ENCODE measurements at regions not wholly inside any gene's neighbourhood (a gene's known extent, or its start where the extent isn't known, plus 50 kb on each side); places are given as distances from the start of the nearest gene placed in this dataset.
A peak's percentile ranks its signal among the peaks of the same experiment; 100 is the strongest.
"Not testable (repeated sequence)": the region's sequence is repeated elsewhere in the genome, so short reads cannot be mapped to it uniquely, and the experiment has no call there.

DNA sequence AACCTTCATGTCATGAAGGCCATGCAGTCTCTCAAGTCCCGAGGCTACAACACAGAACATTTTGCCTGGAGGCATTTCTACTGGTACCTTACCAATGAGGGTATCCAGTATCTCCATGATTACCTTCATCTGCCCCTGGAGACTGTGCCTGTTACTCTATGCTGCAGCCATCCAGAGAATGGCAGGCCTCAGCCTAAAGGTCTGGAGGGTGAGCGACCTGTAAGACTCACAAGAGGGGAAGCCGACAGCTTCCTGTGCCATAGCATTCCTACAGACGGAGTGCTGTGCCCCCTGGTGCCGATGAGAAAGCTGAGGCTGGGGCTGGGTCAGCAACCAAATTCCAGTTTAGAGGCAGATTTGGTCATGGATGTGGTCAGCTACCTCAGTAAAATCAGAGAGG, 51.3 kb upstream of the CADPS start:
- Histone ChIP-seq H3K9me3 (no peaks in the 10 kb centered on the region), H3K36me3 (no peaks in the 10 kb centered on the region), H3K4me3 (no peak overlapping the region), H3K27me3 (no peaks in the 10 kb centered on the region)
- DNase-seq = no peak

GRCh38 chr3:62928256-62928655, 53.0 kb upstream of the CADPS start:
- Histone ChIP-seq H3K4me3 (no peak overlapping the region), H3K27me3 (no peaks in the 10 kb centered on the region), H3K9me3 (no peaks in the 10 kb centered on the region), H3K36me3 (no peaks in the 10 kb centered on the region)
- DNase-seq = no peak

DNA sequence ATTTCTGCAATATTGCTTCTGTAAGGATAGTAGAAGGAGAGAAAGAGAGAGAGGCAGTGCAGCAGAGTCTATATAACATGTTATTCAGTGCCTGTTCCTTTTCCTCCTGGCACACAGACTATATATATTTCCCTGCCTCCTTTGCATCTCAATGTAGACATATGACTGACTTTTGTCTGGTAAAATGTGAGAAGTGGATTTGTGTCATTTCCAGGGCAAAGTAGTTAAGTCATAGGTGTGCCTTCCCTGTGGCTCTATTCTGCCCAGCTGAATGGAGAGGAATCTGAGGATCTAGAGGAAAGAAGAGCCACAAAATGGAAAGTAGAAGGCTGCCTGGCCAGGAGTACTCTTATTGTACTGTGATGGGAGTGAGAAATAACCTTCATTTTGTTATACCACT, 54.6 kb upstream of the CADPS start:
- no peaks in the 10 kb centered on the region for H3K9me3 ChIP-seq
- no peak overlapping the region for H3K4me3 ChIP-seq
- no peaks in the 10 kb centered on the region for H3K27me3 ChIP-seq
- no peaks in the 10 kb centered on the region for H3K36me3 ChIP-seq
- DNase-seq = no peak

DNA sequence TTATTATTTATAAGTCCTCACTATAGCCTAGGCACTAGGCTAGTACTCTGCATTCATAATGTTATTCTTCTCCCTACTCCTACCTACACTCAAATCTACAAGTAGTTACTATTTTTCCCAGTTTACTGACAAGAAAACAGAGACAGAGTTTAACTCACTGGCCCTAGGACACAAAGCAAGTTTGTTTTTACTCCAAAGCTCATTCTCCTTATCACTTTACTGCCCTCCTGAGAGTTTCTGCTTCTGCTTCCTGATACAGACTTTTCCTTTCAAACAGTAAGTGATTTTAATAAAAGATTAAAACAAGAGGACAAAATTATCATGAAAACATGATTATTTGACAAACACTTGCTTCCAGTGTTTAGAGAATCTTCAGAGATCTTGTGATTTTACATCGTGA, 60.6 kb upstream of the CADPS start:
- H3K27me3 ChIP-seq = no peaks in the 10 kb centered on the region
- H3K4me3 ChIP-seq = no peak overlapping the region
- no peak for DNase-seq
- no peaks in the 10 kb centered on the region for H3K9me3 ChIP-seq
- H3K36me3 ChIP-seq = no peaks in the 10 kb centered on the region

- no peak overlapping the region for H3K4me3 ChIP-seq
- H3K36me3 ChIP-seq = no peaks in the 10 kb centered on the region
- H3K9me3 ChIP-seq = no peaks in the 10 kb centered on the region
- no peak for DNase-seq
- H3K27me3 ChIP-seq = no peaks in the 10 kb centered on the region
Observed at GRCh38 chr3:62936626-62937254, 61.5 kb upstream of the CADPS start.

GRCh38 chr3:62938583-62938982, 63.4 kb upstream of the CADPS start:
- Histone ChIP-seq H3K36me3 (no peaks in the 10 kb centered on the region), H3K9me3 (no peaks in the 10 kb centered on the region), H3K27me3 (no peaks in the 10 kb centered on the region), H3K4me3 (no peak overlapping the region)
- no peak for DNase-seq

DNA sequence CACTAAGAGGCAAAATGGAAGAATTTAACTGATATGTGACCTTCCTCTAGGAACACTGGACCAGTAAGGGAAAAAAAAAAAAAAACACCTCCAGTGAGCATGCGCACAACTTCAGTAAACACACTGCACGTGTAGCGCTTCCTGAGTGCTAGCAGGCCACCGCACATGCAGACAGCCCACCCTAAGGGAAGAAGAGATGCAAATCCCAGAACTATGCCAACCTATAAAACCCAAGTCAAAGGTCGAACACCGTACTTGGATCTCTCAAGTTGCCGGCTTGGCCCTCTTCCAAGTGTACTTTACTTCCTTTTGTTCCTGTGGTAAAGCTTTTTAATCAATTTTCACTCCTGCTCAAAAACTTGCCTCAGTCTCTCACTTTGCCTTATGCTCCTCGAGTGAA, 64.5 kb upstream of the CADPS start:
- H3K27me3 ChIP-seq = no peaks in the 10 kb centered on the region
- no peak for DNase-seq
- H3K9me3 ChIP-seq = no peaks in the 10 kb centered on the region
- no peak overlapping the region for H3K4me3 ChIP-seq
- no peaks in the 10 kb centered on the region for H3K36me3 ChIP-seq

DNA sequence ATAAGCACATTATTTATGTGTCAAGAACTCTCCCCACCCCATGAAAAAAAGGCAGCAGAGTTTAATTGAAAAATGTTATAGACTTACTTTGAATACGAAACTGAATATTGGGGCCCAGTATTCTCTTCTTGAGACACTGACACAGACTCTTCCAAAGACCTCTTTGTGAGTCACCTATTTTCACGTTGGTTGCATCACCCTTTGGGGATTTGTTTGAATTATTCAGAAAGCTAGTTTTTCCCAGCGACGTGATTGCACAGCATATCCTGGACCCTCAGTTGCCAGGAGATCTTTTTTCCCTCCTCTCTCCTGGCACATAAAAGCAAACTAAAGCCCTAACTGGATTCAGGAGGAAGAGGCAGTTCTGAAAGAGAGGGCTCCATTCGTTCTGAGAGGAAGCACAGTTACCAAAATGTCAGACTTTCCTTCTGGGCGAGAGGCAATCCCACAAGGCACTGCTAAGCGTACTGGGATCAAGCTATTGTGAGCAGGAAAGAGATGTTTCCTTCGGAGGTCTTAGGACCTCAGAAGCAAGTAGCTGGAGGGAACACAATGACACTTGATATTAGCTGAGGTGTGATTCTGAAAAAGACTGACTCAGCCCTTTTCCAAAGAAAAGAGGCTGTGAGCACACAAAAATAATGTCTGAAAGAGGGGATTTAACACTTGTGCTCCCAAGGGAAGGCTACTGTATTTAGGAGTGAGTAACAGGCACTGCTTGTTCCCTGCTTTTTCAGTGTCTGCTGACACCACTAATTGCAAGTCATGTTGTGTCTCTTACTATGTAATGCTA, 65.8 kb upstream of the CADPS start:
- no peaks in the 10 kb centered on the region for H3K36me3 ChIP-seq
- H3K4me3 ChIP-seq = no peak overlapping the region
- H3K9me3 ChIP-seq = no peaks in the 10 kb centered on the region
- H3K27me3 ChIP-seq = no peaks in the 10 kb centered on the region
- DNase-seq = peak; percentile 2

GRCh38 chr3:62942227-62942626, 67.0 kb upstream of the CADPS start:
- Histone ChIP-seq H3K9me3 (no peaks in the 10 kb centered on the region), H3K4me3 (no peak overlapping the region), H3K36me3 (no peaks in the 10 kb centered on the region), H3K27me3 (no peaks in the 10 kb centered on the region)
- no peak for DNase-seq

- Histone ChIP-seq H3K27me3 (no peaks in the 10 kb centered on the region), H3K4me3 (no peak overlapping the region), H3K9me3 (no peaks in the 10 kb centered on the region), H3K36me3 (no peaks in the 10 kb centered on the region)
- no peak for DNase-seq
Observed at GRCh38 chr3:62942764-62943163, 67.5 kb upstream of the CADPS start.

- H3K27me3 ChIP-seq = no peaks in the 10 kb centered on the region
- no peak for DNase-seq
- H3K4me3 ChIP-seq = no peak overlapping the region
- H3K36me3 ChIP-seq = no peaks in the 10 kb centered on the region
- H3K9me3 ChIP-seq = no peaks in the 10 kb centered on the region
Observed at GRCh38 chr3:62948921-62949320, 73.7 kb upstream of the CADPS start.

DNA sequence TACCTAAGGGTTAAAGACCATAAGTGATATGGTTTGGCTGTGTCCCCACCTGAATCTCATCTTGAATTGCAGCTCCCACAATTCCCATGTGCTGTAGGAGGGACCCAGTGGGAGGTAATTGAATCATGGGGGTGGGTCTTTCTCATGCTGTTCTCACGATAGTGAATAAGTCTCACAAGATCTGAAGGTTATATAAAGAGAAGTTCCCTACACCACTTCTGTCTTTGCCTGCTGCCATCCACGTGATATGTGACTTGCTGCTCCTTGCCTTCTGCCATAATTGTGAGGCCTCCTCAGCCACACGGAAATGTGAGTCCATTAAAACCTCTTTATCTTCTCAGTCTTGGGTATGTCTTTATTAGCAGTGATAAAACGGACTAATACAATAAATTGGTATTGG, 75.0 kb upstream of the CADPS start:
- H3K9me3 ChIP-seq = no peaks in the 10 kb centered on the region
- no peak overlapping the region for H3K4me3 ChIP-seq
- H3K36me3 ChIP-seq = no peaks in the 10 kb centered on the region
- no peak for DNase-seq
- no peaks in the 10 kb centered on the region for H3K27me3 ChIP-seq

GRCh38 chr3:62951037-62951613, 75.9 kb upstream of the CADPS start:
- Histone ChIP-seq H3K36me3 (no peaks in the 10 kb centered on the region), H3K27me3 (no peaks in the 10 kb centered on the region), H3K4me3 (no peak overlapping the region), H3K9me3 (no peaks in the 10 kb centered on the region)
- no peak for DNase-seq

- H3K4me3 ChIP-seq, H3K9me3 ChIP-seq, DNase-seq, H3K27me3 ChIP-seq, H3K36me3 ChIP-seq: not testable (repeated sequence)
Observed at GRCh38 chr3:62951880-62952279, 76.7 kb upstream of the CADPS start.

GRCh38 chr3:62954580-62954979, 79.4 kb upstream of the CADPS start:
- H3K27me3 ChIP-seq = no peaks in the 10 kb centered on the region

DNA sequence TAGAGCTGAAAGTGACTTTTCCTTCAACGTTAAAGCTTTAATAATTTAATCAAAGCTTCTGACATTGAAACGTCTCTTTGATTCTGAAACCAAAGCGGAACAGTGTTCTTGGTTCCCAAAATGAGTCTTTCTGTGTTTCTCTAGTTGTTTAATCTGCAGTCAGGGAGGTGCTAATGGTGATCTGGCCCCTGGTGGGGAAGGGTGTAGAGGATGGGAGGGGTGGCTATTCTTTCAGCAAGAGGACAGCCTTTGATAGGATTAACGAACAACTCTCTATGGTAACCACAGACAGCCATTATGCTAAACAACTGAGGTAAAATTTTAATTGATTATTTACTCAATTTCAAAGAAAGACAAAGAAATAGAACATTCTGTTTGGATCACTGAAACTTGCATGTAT, 79.9 kb upstream of the CADPS start:
- no peaks in the 10 kb centered on the region for H3K9me3 ChIP-seq
- DNase-seq = no peak
- no peak overlapping the region for H3K4me3 ChIP-seq
- H3K36me3 ChIP-seq = no peaks in the 10 kb centered on the region
- no peaks in the 10 kb centered on the region for H3K27me3 ChIP-seq

More at GRCh38 chr3:62954580-62954979, 79.4 kb upstream of the CADPS start:
- Histone ChIP-seq H3K4me3 (no peak overlapping the region), H3K9me3 (no peaks in the 10 kb centered on the region), H3K36me3 (no peaks in the 10 kb centered on the region)
- DNase-seq = no peak

- DNase-seq = no peak
- Histone ChIP-seq H3K36me3 (no peaks in the 10 kb centered on the region), H3K9me3 (no peaks in the 10 kb centered on the region), H3K4me3 (no peak overlapping the region), H3K27me3 (no peaks in the 10 kb centered on the region)
Observed at GRCh38 chr3:62956411-62956810, 81.2 kb upstream of the CADPS start.

All from MG63 (cell line).